A172 (cell line): ENCODE measurements at regions not wholly inside any gene's neighbourhood (a gene's known extent, or its start where the extent isn't known, plus 50 kb on each side); places are given as distances from the start of the nearest gene placed in this dataset.

Experiments
- DNase-seq: peaks from one replicate; pipeline ENCODE4 v3.0.0-alpha.2; 2015; ENCODE audit warnings: low spot score

- peak; percentile 19 for DNase-seq
Measured at GRCh38 chr4:151987606-151988005, 226.8 kb upstream of the GATB start.

- DNase-seq = no peak
Measured at GRCh38 chr4:151983854-151984253, 223.0 kb upstream of the GATB start.

GRCh38 chr4:151979819-151980218 lies 219.0 kb upstream of the GATB start:
- no peak for DNase-seq

GRCh38 chr4:151968643-151969042 lies 207.8 kb upstream of the GATB start:
- DNase-seq = no peak

GRCh38 chr4:151967074-151967473 lies 206.3 kb upstream of the GATB start:
- DNase-seq = no peak

- DNase-seq = no peak
Measured at GRCh38 chr4:151962138-151962823, 201.5 kb upstream of the GATB start.

- no peak for DNase-seq
Measured at GRCh38 chr4:151961456-151961855, 200.6 kb upstream of the GATB start.

GRCh38 chr4:151960449-151961230 lies 199.8 kb upstream of the GATB start:
- no peak for DNase-seq

- peak; percentile 16 for DNase-seq
Measured at GRCh38 chr4:151957153-151957552, 196.3 kb upstream of the GATB start.

- DNase-seq = peak; percentile 45
Measured at GRCh38 chr4:151955721-151956380, 195.0 kb upstream of the GATB start.

- DNase-seq = no peak
Measured at GRCh38 chr4:151953795-151954372, 193.1 kb upstream of the GATB start.

- no peak for DNase-seq
Measured at GRCh38 chr4:151953312-151953711, 192.5 kb upstream of the GATB start.

- DNase-seq = no peak
Measured at GRCh38 chr4:151952711-151953254, 192.0 kb upstream of the GATB start.

GRCh38 chr4:151952137-151952536 lies 191.3 kb upstream of the GATB start:
- no peak for DNase-seq

- DNase-seq = no peak
Measured at GRCh38 chr4:151951671-151952050, 190.9 kb upstream of the GATB start.

- no peak for DNase-seq
Measured at GRCh38 chr4:151950993-151951670, 190.3 kb upstream of the GATB start.

- DNase-seq = peak; percentile 3
Measured at GRCh38 chr4:151948351-151949016, 187.7 kb upstream of the GATB start.

GRCh38 chr4:151946718-151947117 lies 185.9 kb upstream of the GATB start:
- DNase-seq = no peak

GRCh38 chr4:151942971-151943370 lies 182.2 kb upstream of the GATB start:
- DNase-seq = no peak

GRCh38 chr4:151940926-151941617 lies 180.3 kb upstream of the GATB start:
- no peak for DNase-seq
